ENCODE measurements at regions not wholly inside any gene's neighbourhood (a gene's known extent, or its start where the extent isn't known, plus 50 kb on each side); places are given as distances from the start of the nearest gene placed in this dataset.

DNA sequence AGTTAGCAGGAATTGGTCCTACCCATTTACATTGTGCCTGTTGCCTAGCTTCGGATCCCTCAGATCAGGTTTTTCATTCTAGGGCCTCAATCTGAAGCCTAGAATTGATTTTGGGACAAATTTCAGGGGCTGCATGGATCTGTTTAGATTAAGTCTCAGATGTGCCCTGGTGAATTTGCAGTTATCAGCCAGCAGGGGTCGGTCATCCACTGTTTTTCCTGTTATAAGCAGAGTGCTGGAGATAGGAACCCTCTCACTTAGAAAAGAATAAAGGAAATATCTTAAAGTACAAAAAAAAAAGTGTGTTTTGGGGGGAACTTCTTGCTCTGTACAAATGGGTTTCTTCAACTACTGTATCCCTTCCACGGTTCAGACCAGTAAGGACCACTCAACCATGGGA lies 212.5 kb downstream of the BCHE start:
- TF ChIP-seq, protein P1, sequence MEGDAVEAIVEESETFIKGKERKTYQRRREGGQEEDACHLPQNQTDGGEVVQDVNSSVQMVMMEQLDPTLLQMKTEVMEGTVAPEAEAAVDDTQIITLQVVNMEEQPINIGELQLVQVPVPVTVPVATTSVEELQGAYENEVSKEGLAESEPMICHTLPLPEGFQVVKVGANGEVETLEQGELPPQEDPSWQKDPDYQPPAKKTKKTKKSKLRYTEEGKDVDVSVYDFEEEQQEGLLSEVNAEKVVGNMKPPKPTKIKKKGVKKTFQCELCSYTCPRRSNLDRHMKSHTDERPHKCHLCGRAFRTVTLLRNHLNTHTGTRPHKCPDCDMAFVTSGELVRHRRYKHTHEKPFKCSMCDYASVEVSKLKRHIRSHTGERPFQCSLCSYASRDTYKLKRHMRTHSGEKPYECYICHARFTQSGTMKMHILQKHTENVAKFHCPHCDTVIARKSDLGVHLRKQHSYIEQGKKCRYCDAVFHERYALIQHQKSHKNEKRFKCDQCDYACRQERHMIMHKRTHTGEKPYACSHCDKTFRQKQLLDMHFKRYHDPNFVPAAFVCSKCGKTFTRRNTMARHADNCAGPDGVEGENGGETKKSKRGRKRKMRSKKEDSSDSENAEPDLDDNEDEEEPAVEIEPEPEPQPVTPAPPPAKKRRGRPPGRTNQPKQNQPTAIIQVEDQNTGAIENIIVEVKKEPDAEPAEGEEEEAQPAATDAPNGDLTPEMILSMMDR (IDR thresholded peaks at IDR 0.05) = no peak
- TF ChIP-seq POLR2AphosphoS5 (IDR thresholded peaks at IDR 0.05) (no peak), EP300 (IDR thresholded peaks at IDR 0.05) (no peak)
